Peyer's patch (tissue), 4 donors: ENCODE measurements at regions not wholly inside any gene's neighbourhood (a gene's known extent, or its start where the extent isn't known, plus 50 kb on each side); places are given as distances from the start of the nearest gene placed in this dataset.

ENCODE experiments used
- CTCF ChIP-seq, 6 experiments: fragments of 450-650 bp in 4 of 6; fragments of 200-600 bp in 2 of 6; sonication (generic) in 1 of 6; IDR thresholded peaks; one replicate each; pipeline ENCODE4 v1.5.1; 2017 to 2019; ENCODE audit warnings: antibody characterized with exemption in 6 of 6, mild to moderate bottlenecking in 3 of 6, moderate library complexity in 1 of 6
- POLR2A ChIP-seq, 2 donors: fragments of 450-650 bp; IDR thresholded peaks; one replicate each; pipeline ENCODE4 v1.5.1; 2017; ENCODE audit warnings: antibody characterized with exemption in 2 of 2, mild to moderate bottlenecking in 2 of 2, moderate library complexity in 2 of 2

DNA sequence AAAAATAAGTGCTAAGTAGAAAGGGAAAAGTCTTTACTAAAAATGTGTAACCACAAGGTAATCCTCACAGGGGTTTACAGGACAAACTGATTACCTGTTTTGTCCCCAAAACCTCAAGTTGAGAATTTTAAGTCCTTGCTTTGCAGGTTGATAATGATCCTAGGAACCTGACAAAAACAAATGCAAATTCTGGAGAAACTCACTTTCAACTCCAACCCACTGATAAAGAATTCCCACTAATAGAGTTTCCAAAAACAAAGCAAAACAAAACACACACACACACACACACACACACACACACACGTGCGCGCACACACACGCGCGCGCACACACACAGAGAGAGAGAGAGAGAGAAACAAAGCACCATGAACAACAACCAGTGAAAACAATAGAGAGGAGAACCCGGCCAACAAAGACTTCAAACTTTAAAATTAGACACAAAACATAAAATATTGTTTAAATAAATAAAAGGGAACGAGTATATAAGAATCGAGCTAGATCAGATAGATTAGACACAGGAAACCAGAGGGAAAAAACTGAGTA is 187.0 kb upstream of the FOXN3 start:
- TF ChIP-seq CTCF (IDR thresholded peaks at IDR 0.05), result no peak
- TF ChIP-seq POLR2A (IDR thresholded peaks at IDR 0.05), result no peak
